AG04450 (cell line): ENCODE measurements at regions not wholly inside any gene's neighbourhood (a gene's known extent, or its start where the extent isn't known, plus 50 kb on each side); places are given as distances from the start of the nearest gene placed in this dataset.

ENCODE experiments used
- CTCF ChIA-PET: fragments of 300-600, 350-600 bp; formaldehyde crosslinking; extraction: SDS; loops from one replicate; lab custom pipeline; 2022; ENCODE audit warnings: antibody characterized with exemption, inconsistent platforms; lab: Charles Lee
- POLR2A ChIA-PET: fragments of 350-600 bp; formaldehyde crosslinking; extraction: SDS; loops from one replicate; lab custom pipeline; 2021; ENCODE audit warnings: antibody characterized with exemption, inconsistent platforms; lab: Yijun Ruan, JAX
- DNase-seq: peaks from one replicate; pipeline ENCODE4 v3.0.0-alpha.2; 2011; ENCODE audit warnings: low read depth, low spot score
- H3K27ac ChIP-seq: one replicate; pipeline ENCODE4 v1.5.1; 2012; ENCODE audit warnings: low read depth, low read length, control low read depth
- H3K27me3 ChIP-seq: one replicate; pipeline ENCODE4 v1.6.0; 2012; ENCODE audit warnings: low read length; ENCODE audit not compliant: control insufficient read depth, insufficient read depth
- H3K4me3 ChIP-seq: 2 replicates; pipeline ENCODE4 v1.5.1; 2011; ENCODE audit warnings: mild to moderate bottlenecking, low read depth, low read length, control low read depth
- H3K9me3 ChIP-seq: 2 replicates; pipeline ENCODE4 v1.5.1; 2012; ENCODE audit warnings: low read length; ENCODE audit not compliant: control insufficient read depth, insufficient read depth
- TF ChIP-seq, protein P1 (sequence below): IDR thresholded peaks from 2 replicates; pipeline ENCODE4 v1.5.1; 2011; ENCODE audit warnings: low read depth, low read length, control low read depth, inconsistent platforms

DNA sequence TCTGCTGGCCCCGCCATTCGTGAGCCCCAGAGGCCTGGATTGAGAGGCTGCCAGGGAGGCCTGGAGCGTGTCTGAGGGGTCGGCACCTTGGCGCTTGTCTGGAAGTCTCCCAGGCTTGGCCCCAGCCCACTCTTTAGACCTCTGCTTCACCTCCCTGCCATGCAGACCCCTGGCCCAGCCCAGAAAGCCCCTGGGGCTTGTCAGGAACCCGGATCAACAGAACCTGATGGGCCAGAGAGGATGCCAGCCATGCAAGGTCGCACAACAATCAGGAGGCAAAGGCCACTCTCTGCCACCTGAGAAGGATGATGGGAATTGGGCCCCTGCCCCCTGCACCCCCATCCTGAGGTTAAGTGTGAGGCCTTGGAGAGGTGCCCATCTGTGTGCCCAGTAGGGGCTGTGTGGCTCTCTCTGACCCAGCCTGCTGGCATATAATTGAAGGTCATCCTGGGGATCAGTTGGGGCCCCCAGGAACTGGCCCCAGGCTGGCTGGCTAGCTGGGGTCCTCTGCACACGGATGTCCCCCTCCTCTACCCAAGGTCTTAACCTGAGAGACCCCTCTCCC, 103.3 kb upstream of the SLC6A6 start:
- no peak overlapping the region for H3K4me3 ChIP-seq
- TF ChIP-seq, protein P1, sequence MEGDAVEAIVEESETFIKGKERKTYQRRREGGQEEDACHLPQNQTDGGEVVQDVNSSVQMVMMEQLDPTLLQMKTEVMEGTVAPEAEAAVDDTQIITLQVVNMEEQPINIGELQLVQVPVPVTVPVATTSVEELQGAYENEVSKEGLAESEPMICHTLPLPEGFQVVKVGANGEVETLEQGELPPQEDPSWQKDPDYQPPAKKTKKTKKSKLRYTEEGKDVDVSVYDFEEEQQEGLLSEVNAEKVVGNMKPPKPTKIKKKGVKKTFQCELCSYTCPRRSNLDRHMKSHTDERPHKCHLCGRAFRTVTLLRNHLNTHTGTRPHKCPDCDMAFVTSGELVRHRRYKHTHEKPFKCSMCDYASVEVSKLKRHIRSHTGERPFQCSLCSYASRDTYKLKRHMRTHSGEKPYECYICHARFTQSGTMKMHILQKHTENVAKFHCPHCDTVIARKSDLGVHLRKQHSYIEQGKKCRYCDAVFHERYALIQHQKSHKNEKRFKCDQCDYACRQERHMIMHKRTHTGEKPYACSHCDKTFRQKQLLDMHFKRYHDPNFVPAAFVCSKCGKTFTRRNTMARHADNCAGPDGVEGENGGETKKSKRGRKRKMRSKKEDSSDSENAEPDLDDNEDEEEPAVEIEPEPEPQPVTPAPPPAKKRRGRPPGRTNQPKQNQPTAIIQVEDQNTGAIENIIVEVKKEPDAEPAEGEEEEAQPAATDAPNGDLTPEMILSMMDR = no peak
- CTCF ChIA-PET = no interaction called here
- no peaks in the 10 kb centered on the region; the same call in 1 of the 2 replicates for H3K9me3 ChIP-seq
- POLR2A ChIA-PET = no interaction called here
- no peak for DNase-seq
- H3K27ac ChIP-seq = no peak overlapping the region
- H3K27me3 ChIP-seq = peaks cover 20% of the 10 kb centered on the region

GRCh38 chr3:14299767-14300166, 102.6 kb upstream of the SLC6A6 start:
- TF ChIP-seq, protein P1 = no peak
- Histone ChIP-seq H3K4me3 (no peak overlapping the region), H3K9me3 (no peaks in the 10 kb centered on the region; the same call in 1 of the 2 replicates), H3K27me3 (peaks cover 25% of the 10 kb centered on the region), H3K27ac (no peak overlapping the region)
- CTCF ChIA-PET = no interaction called here
- no peak for DNase-seq
- POLR2A ChIA-PET = no interaction called here

- Histone ChIP-seq H3K9me3 (no peaks in the 10 kb centered on the region; the same call in 1 of the 2 replicates), H3K4me3 (no peak overlapping the region), H3K27ac (no peak overlapping the region), H3K27me3 (peaks cover 27% of the 10 kb centered on the region)
- no peak for DNase-seq
- TF ChIP-seq, protein P1 = no peak
- ChIA-PET CTCF (no interaction called here), POLR2A (no interaction called here)
Measured at GRCh38 chr3:14300721-14301399, 101.5 kb upstream of the SLC6A6 start.

DNA sequence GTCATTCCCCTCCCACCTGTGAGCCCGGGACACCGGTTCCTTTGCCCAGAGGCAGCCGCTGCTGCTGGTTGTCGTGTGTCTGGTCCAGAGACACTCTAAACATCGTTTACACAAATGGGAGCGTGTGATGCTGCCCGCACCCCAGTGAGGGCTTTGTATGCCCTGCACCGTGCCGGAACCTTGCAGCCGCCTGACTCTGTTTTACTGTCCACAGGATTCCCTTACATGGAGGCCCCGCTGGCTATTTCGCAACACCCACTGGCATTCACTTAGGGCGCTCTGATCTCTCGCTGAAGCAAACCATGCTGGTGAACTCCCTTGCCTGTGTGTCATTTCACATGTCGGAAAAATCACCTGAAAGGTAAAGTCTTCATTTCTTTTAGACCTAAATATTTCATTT, 100.8 kb upstream of the SLC6A6 start:
- ChIA-PET CTCF (no interaction called here), POLR2A (no interaction called here)
- peaks cover 30% of the 10 kb centered on the region for H3K27me3 ChIP-seq
- no peak for DNase-seq
- TF ChIP-seq, protein P1 = no peak
- no peak overlapping the region for H3K4me3 ChIP-seq
- no peak overlapping the region for H3K27ac ChIP-seq
- no peaks in the 10 kb centered on the region; the same call in 1 of the 2 replicates for H3K9me3 ChIP-seq

DNA sequence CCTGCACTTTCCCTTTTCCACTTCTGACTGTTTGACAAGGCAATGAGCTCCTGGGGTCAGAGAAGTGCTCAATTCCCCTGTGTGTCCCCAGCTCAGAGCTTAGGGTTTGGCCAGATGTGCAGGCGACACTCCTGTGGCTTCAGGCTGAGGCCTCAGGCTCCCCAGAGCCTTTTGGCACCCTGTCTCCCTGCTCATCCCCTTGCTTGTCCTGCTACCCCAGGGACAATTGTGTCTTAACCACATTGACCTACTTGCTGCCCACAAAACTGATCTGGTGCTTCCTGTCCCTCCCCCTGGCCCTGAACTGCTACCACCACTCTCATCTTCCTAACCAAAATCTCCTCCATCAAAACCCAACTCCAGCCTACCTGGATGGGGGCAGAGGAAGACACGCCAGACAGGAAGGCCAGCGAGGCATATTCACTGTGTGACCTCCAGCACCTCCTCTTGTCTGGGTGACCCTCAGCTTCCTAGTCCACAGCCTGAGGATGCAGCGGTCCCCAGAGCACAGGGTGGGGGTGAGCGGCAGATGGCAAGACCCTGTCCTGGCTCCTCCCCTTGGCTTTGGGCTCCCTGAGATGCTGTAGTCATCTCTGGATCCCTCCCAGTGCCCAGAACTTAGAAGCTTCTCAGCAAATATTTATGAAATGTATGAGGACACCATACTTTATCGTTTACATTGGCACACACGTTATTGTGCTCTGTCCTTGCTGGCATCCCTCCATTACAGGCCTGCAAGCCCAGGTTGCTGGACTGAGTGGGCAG, 98.9 kb upstream of the SLC6A6 start:
- Histone ChIP-seq H3K9me3 (no peaks in the 10 kb centered on the region; the same call in 1 of the 2 replicates), H3K4me3 (no peak overlapping the region), H3K27ac (no peak overlapping the region), H3K27me3 (peaks cover 40% of the 10 kb centered on the region)
- no peak for DNase-seq
- TF ChIP-seq, protein P1 = no peak
- POLR2A ChIA-PET = no interaction called here
- CTCF ChIA-PET = no interaction called here
